GM21825 (cell line): ENCODE measurements at regions not wholly inside any gene's neighbourhood (a gene's known extent, or its start where the extent isn't known, plus 50 kb on each side); places are given as distances from the start of the nearest gene placed in this dataset.

Experiments used
- ATAC-seq: cut with Tn5 transposase; IDR thresholded peaks from one replicate; pipeline ENCODE4 v1.9.1; 2021; ENCODE audit warnings: mild to moderate bottlenecking, moderate library complexity; ENCODE audit not compliant: unreplicated experiment

DNA sequence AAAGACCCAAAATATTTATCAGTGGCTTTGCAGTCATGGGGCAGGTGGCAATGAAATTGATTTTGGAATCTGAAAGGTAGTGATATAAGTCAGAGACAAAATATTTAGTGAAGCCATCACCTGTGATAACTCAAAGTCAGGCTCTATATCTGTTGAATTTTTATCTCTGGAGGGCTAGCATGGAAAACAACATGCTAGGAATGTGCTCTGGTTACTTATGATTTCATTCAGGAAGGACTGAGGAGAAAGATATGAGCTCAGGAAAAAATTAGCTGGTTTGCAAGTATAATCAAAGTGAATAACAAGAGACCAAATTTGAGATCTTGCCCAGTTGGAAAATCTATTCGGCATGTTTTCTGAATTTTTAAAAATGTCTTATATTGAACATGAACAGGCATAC, 364.6 kb upstream of the LRRC7 start:
- ATAC-seq = no peak

DNA sequence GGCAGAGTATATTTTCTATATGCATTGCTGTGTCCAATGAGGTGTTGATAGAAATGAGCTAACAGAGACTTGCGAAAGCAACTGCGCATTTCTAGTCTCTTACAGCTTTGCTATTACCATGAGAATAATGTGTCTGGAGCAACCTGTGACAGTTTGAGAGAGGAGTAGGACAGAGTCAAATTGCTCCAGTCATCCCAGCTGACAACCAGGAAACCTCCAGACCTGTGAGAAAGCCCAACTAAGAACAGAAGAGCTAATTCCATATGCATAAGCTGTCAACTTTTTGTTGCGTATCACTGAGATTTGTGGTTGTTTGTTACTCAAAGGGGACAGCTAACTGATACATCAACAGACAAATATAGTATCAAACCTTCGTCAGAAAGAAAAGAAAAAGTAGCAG, 354.1 kb upstream of the LRRC7 start:
- ATAC-seq = no peak

DNA sequence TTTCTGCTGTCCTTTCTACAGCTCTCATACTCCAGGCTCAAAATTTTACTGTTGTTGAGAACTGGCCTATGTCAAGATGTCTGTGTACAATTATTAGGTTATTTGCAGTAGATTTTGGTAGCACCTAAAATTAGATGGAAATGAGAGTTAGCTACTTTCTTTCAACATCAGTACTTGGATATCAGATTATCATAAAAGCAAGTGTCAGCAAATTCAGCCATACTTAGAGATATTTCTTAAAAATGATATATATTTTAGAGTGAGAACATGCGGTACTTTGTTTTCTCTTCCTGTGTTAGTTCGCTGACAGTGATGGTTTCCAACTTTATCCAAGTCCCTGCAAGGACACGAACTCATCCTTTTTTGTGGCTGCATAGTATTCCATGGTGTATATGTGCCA, 351.8 kb upstream of the LRRC7 start:
- no peak for ATAC-seq

- no peak for ATAC-seq
Measured at GRCh38 chr1:69220672-69221071, 347.1 kb upstream of the LRRC7 start.

- no peak for ATAC-seq
Measured at GRCh38 chr1:69221524-69221923, 346.2 kb upstream of the LRRC7 start.

- no peak for ATAC-seq
Measured at GRCh38 chr1:69223156-69223555, 344.6 kb upstream of the LRRC7 start.

DNA sequence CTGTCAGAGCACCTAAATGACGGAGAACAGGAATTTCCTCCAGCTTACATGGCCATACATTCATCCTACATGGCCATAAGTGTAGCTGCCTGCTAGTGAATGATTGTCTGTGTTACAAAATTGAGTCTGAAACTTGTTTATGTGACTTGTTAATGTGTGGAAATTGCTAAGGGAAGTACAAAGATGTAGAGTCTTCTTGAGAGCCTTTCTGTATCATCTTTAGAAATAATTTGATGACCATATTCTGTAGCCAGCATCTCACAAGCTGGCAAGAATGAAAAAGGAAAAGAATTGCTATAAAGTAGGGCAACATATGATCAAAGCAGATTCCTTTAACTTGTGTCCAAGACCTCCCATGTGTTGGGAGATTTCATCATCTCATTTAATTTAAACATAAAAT, 339.2 kb upstream of the LRRC7 start:
- ATAC-seq = no peak

DNA sequence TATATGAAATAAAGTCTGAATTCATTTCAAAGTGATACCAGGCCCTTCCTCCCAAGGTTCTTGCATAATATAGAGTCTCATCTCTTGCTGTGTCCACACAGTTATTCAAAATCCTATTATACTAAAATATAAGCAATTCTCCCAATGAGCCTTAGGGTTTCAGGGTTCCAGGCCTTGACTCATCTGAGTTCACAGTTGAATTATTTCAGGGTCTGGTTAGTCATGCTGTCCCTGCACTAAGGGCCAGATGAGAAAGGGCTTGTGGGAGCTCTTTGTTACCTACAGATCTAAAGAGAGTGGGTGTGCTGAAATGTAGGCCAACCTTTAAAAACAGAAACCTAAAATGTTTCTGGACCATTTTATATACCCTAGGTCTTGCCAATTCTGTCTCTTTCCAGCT, 337.5 kb upstream of the LRRC7 start:
- ATAC-seq = no peak

- no peak for ATAC-seq
Measured at GRCh38 chr1:69233463-69233862, 334.3 kb upstream of the LRRC7 start.

- ATAC-seq = no peak
Measured at GRCh38 chr1:69244211-69244610, 323.5 kb upstream of the LRRC7 start.

DNA sequence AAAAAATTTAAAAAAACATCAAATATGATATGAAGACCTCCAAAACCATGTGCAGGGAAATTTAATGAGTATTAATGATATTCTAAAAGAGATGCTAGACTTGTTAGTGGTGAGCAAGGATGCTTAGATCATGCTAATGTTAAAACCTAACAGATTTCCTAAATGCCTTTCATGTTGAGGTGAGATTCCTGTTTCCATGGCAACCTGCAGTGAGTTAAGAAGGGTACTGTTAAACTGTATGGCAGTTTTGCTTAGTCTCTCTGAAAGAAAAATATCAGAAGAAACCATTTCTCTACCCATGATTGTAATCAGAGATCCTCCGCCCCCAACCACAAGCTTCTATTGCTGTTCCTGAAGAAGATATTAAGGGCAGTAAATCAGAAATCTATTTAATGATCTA, 321.6 kb upstream of the LRRC7 start:
- ATAC-seq = no peak

- no peak for ATAC-seq
Measured at GRCh38 chr1:69246710-69247109, 321.0 kb upstream of the LRRC7 start.

DNA sequence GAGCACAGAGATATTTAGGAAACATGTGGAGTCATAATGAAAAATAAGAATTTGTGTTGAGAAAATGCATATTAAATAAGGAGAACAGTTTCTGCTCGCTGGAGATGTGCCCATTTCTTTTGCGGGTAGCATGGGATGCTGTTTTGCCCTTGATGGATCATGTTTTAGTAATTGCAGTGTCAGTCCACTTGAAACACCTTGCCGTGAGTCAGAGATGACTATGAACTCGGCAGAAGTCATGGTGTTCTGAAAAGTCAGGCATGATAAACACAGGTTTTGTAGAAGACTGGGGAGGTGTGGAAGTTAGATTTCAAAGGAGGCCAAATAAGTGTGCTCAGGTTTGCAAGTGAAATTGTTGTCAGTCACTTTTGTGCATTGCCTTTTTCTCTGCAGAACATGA, 315.0 kb upstream of the LRRC7 start:
- no peak for ATAC-seq

DNA sequence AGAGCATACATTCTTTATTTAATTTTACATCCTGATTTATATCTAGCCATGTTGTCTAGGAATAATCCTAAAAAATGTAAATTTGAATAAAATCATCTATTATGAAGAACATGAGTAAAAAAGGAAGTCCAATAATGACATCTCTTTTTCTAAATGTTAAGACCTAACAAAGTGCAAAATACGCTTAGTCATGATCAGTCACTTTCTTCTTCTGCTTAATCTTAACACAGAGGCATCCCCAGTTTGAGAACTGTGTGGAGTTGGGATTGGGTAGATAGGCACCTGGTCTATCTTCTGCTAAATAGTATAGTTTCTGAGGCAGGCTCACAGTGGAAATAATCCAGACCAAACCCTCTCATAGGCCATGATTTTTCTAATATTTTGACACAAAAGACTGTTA, 311.7 kb upstream of the LRRC7 start:
- no peak for ATAC-seq

- ATAC-seq = no peak
Measured at GRCh38 chr1:69258842-69259241, 308.9 kb upstream of the LRRC7 start.

DNA sequence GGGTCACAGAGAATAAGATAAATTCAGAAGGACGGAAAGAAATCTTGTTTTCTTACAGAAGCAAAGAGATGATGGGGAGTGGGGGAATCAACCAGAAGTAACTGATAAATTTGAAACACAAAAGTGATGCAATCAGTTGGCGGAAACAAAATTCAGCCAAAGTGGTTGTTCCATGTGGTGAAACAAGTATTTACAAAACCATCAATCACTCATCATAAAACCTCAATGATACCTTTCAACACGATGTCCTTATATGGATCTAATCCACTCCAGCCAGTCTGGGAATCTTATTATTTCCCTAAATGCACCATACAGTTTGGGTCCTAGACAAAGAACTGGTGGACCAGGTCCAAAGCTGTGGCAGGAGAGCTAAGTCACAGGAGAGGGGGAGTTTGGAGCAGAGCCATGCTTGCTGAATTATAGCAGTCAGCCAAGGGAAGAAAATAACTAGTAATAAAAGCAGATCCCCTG, 303.8 kb upstream of the LRRC7 start:
- no peak for ATAC-seq

GRCh38 chr1:69269491-69269890, 298.2 kb upstream of the LRRC7 start:
- no peak for ATAC-seq

DNA sequence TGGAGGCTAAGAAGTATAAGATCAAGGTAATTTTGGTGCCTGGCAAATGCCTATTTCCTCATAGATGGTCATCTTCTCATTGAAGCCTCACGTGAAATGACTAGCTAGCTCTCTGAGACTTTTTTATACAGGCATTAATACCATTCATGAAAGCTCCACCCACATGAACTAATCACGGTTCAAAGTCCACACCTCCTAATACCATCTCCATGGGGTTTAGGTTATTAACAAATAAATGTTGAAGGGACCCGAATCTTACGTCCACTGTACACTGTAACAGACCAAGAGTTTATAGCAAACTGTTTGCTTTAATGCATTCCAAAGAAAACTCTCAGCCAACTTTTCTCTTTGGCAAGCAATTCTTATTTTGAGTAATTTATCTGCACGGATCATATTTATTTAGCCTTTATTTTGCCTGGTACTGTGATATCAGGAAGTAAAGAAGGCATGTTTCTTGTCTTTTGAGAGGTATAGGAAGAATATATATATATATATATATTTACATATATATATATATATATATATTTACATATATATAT, 296.1 kb upstream of the LRRC7 start:
- ATAC-seq = no peak

- ATAC-seq = no peak
Measured at GRCh38 chr1:69272684-69273083, 295.0 kb upstream of the LRRC7 start.

DNA sequence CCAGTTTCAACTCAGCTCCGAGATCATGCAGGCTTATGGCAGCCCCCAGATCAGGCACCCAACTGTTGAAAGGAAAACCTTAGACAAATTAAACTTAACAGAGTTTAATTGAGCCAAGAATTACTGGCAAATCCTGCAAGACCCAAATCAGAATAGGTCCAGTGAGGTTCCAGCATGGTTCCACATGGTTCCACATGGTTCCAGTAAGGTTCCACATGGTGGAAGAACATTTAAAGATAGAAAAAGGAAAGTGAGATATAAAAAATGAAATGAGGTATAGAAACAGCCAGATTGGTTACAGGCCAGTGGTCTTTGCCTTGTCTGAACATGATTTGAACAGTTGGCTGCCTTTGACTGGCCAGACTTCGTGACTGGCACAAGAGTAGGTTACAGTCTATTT, 288.8 kb upstream of the LRRC7 start:
- no peak for ATAC-seq

DNA sequence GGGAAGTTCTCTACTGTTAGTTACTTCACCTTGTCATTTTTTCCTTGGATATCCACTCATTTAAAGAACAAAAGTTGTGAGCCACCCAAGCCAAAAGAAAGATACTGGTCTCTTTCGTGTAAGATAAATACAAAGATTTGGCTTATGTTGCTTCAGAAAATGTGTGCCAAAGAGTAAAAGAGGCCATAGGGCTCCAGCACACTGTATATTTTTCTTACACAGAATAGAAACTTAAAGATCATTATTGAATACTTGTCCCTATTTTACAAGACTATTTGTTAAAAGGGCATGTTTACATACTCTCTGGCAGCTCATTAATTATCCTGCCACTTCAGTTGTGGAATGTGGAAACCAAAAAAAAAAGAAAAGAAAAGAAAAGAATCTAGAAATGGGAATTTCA, 284.2 kb upstream of the LRRC7 start:
- ATAC-seq = no peak

DNA sequence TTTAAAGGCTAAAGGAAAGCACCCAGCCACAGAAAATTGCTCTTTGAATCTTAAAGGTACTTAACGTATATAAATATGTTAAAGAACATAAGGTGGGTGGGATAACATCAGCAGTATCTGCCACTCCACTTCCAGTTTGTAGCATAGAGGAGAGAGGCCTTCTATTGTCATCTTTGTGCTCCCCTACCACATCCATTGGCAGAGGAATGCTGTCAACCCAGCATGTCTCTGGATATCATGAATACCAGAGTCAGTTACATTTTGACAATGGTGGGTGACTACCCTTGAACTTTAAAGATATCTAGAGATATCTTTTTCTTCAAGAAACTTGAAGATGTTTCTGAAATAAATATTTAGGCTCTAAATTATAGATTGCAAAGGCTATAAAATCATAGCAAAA, 283.2 kb upstream of the LRRC7 start:
- ATAC-seq = no peak

DNA sequence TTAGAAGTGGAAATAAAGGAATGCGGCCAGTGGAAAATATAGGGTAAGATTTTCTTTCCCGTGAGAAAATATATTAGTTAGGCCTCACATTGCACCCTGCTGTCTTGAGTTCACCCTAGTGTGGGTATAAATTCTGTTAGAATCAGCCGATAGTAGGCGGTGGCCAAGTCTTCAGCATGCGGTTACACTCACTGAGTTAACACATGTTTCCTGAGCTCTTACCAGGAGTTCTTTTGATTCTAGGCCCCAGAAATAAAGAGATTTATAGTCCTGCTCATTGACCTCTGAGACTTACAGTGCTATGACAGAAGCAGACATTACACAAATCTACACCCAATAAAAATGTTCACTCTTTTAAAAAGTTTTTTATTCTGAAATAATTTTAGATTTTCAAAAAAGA, 279.3 kb upstream of the LRRC7 start:
- no peak for ATAC-seq

DNA sequence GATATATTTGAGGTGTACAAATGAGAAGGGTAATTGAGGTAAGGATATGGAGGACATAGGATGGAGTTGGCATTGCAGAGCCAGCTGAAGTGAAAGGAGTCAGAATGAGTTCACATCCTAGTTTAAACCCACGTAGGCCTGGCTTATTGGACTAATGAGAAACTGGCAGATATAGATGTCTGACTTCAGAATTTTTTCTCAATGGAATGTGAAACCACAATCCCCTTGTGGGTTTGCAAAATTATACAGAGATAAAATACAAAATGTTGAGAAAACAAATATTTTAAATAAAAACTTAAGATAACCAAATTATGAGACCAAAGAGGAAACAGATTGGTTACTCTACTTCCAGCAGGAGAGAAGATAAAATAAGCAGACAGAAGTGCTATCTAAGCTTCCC, 277.4 kb upstream of the LRRC7 start:
- ATAC-seq = no peak
